DOHH2 (cell line): ENCODE measurements at regions not wholly inside any gene's neighbourhood (a gene's known extent, or its start where the extent isn't known, plus 50 kb on each side); places are given as distances from the start of the nearest gene placed in this dataset.

Source experiments
- H3F3A ChIP-seq: fragments of 200-600 bp; sonication (generic), shearing (Covaris generic); 2 replicates; pipeline ENCODE4 v1.6.0; 2016; ENCODE audit warnings: antibody characterized with exemption, mild to moderate bottlenecking; ENCODE audit not compliant: control insufficient read depth, insufficient read depth
- H3K27ac ChIP-seq: fragments of 200-600 bp; sonication (generic); 2 replicates; pipeline ENCODE4 v1.5.1; 2014; ENCODE audit warnings: low read depth, mild to moderate bottlenecking, low read length, moderate library complexity
- H3K27me3 ChIP-seq: fragments of 200-600 bp; sonication (generic); 2 replicates; pipeline ENCODE4 v1.6.1; 2014; ENCODE audit warnings: mild to moderate bottlenecking, low read length, mixed read lengths; ENCODE audit not compliant: control insufficient read depth
- H3K36me3 ChIP-seq: fragments of 200-600 bp; sonication (generic); 2 replicates; pipeline ENCODE4 v1.6.1; 2014; ENCODE audit warnings: mild to moderate bottlenecking, low read length, moderate library complexity, mixed read lengths; ENCODE audit not compliant: control insufficient read depth
- H3K4me1 ChIP-seq: fragments of 200-600 bp; sonication (generic); 2 replicates; pipeline ENCODE4 v1.6.1; 2014; ENCODE audit warnings: mild to moderate bottlenecking, low read length, mixed read lengths; ENCODE audit not compliant: control insufficient read depth
- H3K4me2 ChIP-seq: fragments of 200-600 bp; sonication (generic); 2 replicates; pipeline ENCODE4 v1.6.0; 2014; ENCODE audit warnings: mild to moderate bottlenecking, low read length, moderate library complexity
- H3K4me3 ChIP-seq: fragments of 200-600 bp; sonication (generic); 2 replicates; pipeline ENCODE4 v1.5.1; 2014; ENCODE audit warnings: mild to moderate bottlenecking, low read length, mixed read lengths
- H3K79me2 ChIP-seq: fragments of 200-600 bp; sonication (generic); 2 replicates; pipeline ENCODE4 v1.6.1; 2014; ENCODE audit warnings: mild to moderate bottlenecking, low read length, mixed read lengths; ENCODE audit not compliant: control insufficient read depth
- H3K9me2 ChIP-seq: fragments of 200-600 bp; sonication (generic); replicated peaks from 2 replicates; pipeline ENCODE4 v1.6.1; 2014; ENCODE audit warnings: mild to moderate bottlenecking, low read length, mixed read lengths; ENCODE audit not compliant: control insufficient read depth
- H3K9me3 ChIP-seq: fragments of 200-600 bp; sonication (generic); 2 replicates; pipeline ENCODE4 v1.6.1; 2014; ENCODE audit warnings: antibody characterized with exemption, low read length, mixed read lengths; ENCODE audit not compliant: control insufficient read depth, insufficient read depth
- H4K20me1 ChIP-seq: fragments of 200-600 bp; sonication (generic); 2 replicates; pipeline ENCODE4 v1.6.0; 2014; ENCODE audit warnings: low read depth, mild to moderate bottlenecking, antibody characterized with exemption, low read length, moderate library complexity; ENCODE audit not compliant: control insufficient read depth, insufficient read depth
- CTCF ChIP-seq: fragments of 200-600 bp; sonication (generic); IDR thresholded peaks from one replicate; pipeline ENCODE4 v1.5.1; 2014; ENCODE audit warnings: antibody characterized with exemption, mild to moderate bottlenecking, low read depth, low read length; ENCODE audit not compliant: poor library complexity, severe bottlenecking
- EZH2phosphoT487 ChIP-seq: fragments of 200-600 bp; sonication (generic); IDR thresholded peaks from 2 replicates; pipeline ENCODE4 v1.6.1; 2017; ENCODE audit warnings: borderline replicate concordance, mild to moderate bottlenecking, antibody characterized with exemption, low read length, moderate library complexity, mixed read lengths

DNA sequence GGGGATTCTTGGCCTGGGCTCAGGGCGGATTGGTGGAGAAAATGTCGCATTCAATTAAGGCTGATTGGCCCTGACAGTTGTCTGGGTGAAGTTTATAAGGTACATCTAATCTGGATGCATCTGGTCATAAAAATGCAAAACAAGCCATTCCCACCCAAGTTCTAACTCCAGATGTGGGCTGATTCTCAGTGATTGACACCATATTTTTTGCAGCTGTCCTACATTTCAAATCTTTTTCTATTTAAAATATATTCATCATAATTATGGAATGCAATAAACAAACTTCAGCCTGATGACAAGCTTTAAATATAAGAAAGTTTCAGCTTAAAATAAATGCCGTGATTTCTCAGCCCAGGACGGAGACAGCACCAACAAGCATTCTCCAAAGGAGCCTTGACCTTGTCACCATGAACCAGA, 146.4 kb upstream of the SMIM23 start:
- Histone ChIP-seq H3K79me2 (no peaks in the 10 kb centered on the region), H4K20me1 (no peaks in the 10 kb centered on the region), H3K36me3 (no peaks in the 10 kb centered on the region), H3K4me1 (peaks cover 6% of the 10 kb centered on the region), H3K9me3 (no peaks in the 10 kb centered on the region), H3K27me3 (peaks cover 9% of the 10 kb centered on the region; the same call in 1 of the 2 replicates), H3K4me2 (no peak overlapping the region), H3K9me2 (no peaks in the 10 kb centered on the region), H3K27ac (no peak overlapping the region), H3F3A (no peaks in the 10 kb centered on the region), H3K4me3 (no peak overlapping the region)
- TF ChIP-seq CTCF (no peak), EZH2phosphoT487 (no peak)

GRCh38 chr5:171639966-171640365, 145.7 kb upstream of the SMIM23 start:
- Histone ChIP-seq H3K4me2 (no peak overlapping the region), H3K27me3 (peaks cover 9% of the 10 kb centered on the region; the same call in 1 of the 2 replicates), H3K79me2 (no peaks in the 10 kb centered on the region), H3K9me2 (no peaks in the 10 kb centered on the region), H3F3A (no peaks in the 10 kb centered on the region), H3K9me3 (no peaks in the 10 kb centered on the region), H3K4me3 (no peak overlapping the region), H3K27ac (no peak overlapping the region), H4K20me1 (no peaks in the 10 kb centered on the region), H3K36me3 (no peaks in the 10 kb centered on the region), H3K4me1 (no peaks in the 10 kb centered on the region)
- no peak for TF ChIP-seq EZH2phosphoT487
- no peak for TF ChIP-seq CTCF

DNA sequence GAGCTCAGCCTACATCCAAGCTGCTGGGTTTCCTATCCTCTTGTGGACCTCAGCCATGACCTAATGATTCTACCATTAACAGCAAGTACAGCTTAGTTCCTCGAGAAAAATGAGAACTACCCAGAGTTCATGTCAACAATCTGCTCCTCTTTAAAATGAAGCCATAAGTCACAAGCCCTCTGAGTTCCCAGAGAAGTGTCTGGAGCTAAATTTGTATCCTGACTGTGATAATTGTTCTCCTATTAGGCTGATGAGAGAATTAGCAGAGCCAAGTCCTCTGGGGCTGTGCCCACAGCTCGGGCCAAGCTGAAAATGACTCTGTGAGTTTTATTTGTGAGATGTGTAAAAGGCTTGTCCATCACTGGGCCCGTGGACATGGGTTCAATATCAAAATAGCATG, 145.1 kb upstream of the SMIM23 start:
- H3K4me3 ChIP-seq: no peak overlapping the region
- H3K4me2 ChIP-seq: no peak overlapping the region
- peaks cover 9% of the 10 kb centered on the region; the same call in 1 of the 2 replicates for H3K27me3 ChIP-seq
- no peaks in the 10 kb centered on the region for H3K4me1 ChIP-seq
- no peak overlapping the region for H3K27ac ChIP-seq
- no peaks in the 10 kb centered on the region for H3K36me3 ChIP-seq
- H3K9me3 ChIP-seq: no peaks in the 10 kb centered on the region
- H3K79me2 ChIP-seq: no peaks in the 10 kb centered on the region
- no peaks in the 10 kb centered on the region for H3F3A ChIP-seq
- no peaks in the 10 kb centered on the region for H3K9me2 ChIP-seq
- TF ChIP-seq EZH2phosphoT487: no peak
- TF ChIP-seq CTCF: no peak
- H4K20me1 ChIP-seq: no peaks in the 10 kb centered on the region
